ENCODE measurements at regions not wholly inside any gene's neighbourhood (a gene's known extent, or its start where the extent isn't known, plus 50 kb on each side); places are given as distances from the start of the nearest gene placed in this dataset.

DNA sequence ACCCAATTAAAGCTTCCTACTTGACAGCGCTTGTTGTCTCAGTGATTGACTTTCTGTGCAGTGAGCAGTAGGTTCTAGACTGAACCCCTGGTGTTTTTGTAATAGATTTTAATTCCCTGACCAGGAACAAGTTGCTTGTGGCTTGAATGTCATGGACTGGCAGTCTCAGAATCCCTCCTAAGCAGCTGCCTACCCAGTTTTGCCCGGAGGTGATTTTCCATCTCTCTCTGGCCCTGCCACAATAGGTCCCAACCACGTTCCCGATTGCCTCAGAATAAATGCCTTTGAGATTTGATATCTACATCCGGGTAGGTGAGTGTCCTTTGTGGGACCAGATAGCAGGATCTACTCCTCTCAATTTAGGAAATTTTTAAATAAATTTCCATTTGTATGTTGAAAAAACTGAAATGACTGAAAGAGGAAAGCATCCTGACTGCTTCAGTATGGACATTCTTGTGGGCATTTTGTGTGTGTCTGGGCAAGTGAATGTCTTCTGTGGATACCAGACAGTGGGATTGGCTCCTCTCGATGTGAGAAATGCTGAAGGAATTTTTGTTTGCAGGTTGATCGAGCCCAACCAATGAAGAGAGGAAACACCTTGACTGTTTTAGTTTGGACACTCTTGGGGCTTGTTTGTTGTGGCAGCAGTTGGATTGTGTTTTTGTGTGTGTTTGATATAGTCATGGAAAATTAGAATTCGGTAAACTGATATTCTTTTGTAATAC lies 1607.4 kb downstream of the C4orf33 start:
- CTCF ChIA-PET, result no interaction called here
- POLR2A ChIA-PET, result no interaction called here
- no peak for TF ChIP-seq KLF10 (tag by site-specific recombination; IDR thresholded peaks at IDR 0.05)
- no peak for TF ChIP-seq ZNF121 (tag by site-specific recombination; IDR thresholded peaks at IDR 0.05)
- no peak for TF ChIP-seq ZNF132 (tag by site-specific recombination; IDR thresholded peaks at IDR 0.05; ENCODE audit: borderline replicate concordance)
- no peak for TF ChIP-seq YY1 (tag by site-specific recombination; IDR thresholded peaks at IDR 0.05)
- TF ChIP-seq ZNF529 (tag by site-specific recombination; IDR thresholded peaks at IDR 0.05; ENCODE audit: insufficient replicate concordance), result no peak
- no peak for TF ChIP-seq ZSCAN23 (tag by site-specific recombination; IDR thresholded peaks at IDR 0.05)
- TF ChIP-seq ZNF23 (tag by site-specific recombination; IDR thresholded peaks at IDR 0.05; ENCODE audit: borderline replicate concordance), result no peak
- TF ChIP-seq, protein P1, sequence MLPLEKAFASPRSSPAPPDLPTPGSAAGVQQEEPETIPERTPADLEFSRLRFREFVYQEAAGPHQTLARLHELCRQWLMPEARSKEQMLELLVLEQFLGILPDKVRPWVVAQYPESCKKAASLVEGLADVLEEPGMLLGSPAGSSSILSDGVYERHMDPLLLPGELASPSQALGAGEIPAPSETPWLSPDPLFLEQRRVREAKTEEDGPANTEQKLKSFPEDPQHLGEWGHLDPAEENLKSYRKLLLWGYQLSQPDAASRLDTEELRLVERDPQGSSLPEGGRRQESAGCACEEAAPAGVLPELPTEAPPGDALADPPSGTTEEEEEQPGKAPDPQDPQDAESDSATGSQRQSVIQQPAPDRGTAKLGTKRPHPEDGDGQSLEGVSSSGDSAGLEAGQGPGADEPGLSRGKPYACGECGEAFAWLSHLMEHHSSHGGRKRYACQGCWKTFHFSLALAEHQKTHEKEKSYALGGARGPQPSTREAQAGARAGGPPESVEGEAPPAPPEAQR (tag by site-specific recombination; IDR thresholded peaks at IDR 0.05), result no peak
- TF ChIP-seq IKZF3 (tag by site-specific recombination; IDR thresholded peaks at IDR 0.05), result no peak
- TF ChIP-seq ZNF133 (tag by site-specific recombination; IDR thresholded peaks at IDR 0.05), result no peak
- TF ChIP-seq, protein P2, sequence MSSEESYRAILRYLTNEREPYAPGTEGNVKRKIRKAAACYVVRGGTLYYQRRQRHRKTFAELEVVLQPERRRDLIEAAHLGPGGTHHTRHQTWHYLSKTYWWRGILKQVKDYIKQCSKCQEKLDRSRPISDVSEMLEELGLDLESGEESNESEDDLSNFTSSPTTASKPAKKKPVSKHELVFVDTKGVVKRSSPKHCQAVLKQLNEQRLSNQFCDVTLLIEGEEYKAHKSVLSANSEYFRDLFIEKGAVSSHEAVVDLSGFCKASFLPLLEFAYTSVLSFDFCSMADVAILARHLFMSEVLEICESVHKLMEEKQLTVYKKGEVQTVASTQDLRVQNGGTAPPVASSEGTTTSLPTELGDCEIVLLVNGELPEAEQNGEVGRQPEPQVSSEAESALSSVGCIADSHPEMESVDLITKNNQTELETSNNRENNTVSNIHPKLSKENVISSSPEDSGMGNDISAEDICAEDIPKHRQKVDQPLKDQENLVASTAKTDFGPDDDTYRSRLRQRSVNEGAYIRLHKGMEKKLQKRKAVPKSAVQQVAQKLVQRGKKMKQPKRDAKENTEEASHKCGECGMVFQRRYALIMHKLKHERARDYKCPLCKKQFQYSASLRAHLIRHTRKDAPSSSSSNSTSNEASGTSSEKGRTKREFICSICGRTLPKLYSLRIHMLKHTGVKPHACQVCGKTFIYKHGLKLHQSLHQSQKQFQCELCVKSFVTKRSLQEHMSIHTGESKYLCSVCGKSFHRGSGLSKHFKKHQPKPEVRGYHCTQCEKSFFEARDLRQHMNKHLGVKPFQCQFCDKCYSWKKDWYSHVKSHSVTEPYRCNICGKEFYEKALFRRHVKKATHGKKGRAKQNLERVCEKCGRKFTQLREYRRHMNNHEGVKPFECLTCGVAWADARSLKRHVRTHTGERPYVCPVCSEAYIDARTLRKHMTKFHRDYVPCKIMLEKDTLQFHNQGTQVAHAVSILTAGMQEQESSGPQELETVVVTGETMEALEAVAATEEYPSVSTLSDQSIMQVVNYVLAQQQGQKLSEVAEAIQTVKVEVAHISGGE (tag by site-specific recombination; conservative IDR thresholded peaks at IDR 0.05; ENCODE audit: low read depth), result no peak
- TF ChIP-seq TRIM28 (IDR thresholded peaks at IDR 0.05; ENCODE audit: borderline replicate concordance, low read length), result no peak
- TF ChIP-seq, protein P3, sequence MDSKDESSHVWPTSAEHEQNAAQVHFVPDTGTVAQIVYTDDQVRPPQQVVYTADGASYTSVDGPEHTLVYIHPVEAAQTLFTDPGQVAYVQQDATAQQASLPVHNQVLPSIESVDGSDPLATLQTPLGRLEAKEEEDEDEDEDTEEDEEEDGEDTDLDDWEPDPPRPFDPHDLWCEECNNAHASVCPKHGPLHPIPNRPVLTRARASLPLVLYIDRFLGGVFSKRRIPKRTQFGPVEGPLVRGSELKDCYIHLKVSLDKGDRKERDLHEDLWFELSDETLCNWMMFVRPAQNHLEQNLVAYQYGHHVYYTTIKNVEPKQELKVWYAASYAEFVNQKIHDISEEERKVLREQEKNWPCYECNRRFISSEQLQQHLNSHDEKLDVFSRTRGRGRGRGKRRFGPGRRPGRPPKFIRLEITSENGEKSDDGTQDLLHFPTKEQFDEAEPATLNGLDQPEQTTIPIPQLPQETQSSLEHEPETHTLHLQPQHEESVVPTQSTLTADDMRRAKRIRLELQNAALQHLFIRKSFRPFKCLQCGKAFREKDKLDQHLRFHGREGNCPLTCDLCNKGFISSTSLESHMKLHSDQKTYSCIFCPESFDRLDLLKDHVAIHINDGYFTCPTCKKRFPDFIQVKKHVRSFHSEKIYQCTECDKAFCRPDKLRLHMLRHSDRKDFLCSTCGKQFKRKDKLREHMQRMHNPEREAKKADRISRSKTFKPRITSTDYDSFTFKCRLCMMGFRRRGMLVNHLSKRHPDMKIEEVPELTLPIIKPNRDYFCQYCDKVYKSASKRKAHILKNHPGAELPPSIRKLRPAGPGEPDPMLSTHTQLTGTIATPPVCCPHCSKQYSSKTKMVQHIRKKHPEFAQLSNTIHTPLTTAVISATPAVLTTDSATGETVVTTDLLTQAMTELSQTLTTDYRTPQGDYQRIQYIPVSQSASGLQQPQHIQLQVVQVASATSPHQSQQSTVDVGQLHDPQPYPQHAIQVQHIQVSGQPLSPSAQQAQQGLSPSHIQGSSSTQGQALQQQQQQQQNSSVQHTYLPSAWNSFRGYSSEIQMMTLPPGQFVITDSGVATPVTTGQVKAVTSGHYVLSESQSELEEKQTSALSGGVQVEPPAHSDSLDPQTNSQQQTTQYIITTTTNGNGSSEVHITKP (tag by site-specific recombination; IDR thresholded peaks at IDR 0.05), result no peak
- TF ChIP-seq KLF9 (tag by site-specific recombination; IDR thresholded peaks at IDR 0.05; ENCODE audit: low read depth), result no peak
- TF ChIP-seq, protein P4, sequence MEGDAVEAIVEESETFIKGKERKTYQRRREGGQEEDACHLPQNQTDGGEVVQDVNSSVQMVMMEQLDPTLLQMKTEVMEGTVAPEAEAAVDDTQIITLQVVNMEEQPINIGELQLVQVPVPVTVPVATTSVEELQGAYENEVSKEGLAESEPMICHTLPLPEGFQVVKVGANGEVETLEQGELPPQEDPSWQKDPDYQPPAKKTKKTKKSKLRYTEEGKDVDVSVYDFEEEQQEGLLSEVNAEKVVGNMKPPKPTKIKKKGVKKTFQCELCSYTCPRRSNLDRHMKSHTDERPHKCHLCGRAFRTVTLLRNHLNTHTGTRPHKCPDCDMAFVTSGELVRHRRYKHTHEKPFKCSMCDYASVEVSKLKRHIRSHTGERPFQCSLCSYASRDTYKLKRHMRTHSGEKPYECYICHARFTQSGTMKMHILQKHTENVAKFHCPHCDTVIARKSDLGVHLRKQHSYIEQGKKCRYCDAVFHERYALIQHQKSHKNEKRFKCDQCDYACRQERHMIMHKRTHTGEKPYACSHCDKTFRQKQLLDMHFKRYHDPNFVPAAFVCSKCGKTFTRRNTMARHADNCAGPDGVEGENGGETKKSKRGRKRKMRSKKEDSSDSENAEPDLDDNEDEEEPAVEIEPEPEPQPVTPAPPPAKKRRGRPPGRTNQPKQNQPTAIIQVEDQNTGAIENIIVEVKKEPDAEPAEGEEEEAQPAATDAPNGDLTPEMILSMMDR (tag by site-specific recombination; IDR thresholded peaks at IDR 0.05), result no peak
- no peak for TF ChIP-seq ZNF10 (tag by site-specific recombination; IDR thresholded peaks at IDR 0.05)
- no peak for TF ChIP-seq ZFP69B (tag by site-specific recombination; IDR thresholded peaks at IDR 0.05)
- H3K27ac ChIP-seq (ENCODE audit: extremely low read depth, low read depth, low read length), result no peak overlapping the region
- no peak overlapping the region for H3K4me3 ChIP-seq (ENCODE audit: low read depth, low read length)
- no peaks in the 10 kb centered on the region for H3K4me1 ChIP-seq (ENCODE audit: control insufficient read depth, insufficient read depth, low read length)
- no peaks in the 10 kb centered on the region for H3K36me3 ChIP-seq (ENCODE audit: control insufficient read depth in 2 of 2, insufficient read depth in 1 of 2, low read length in 2 of 2)
- no peaks in the 10 kb centered on the region for H3K9me3 ChIP-seq (ENCODE audit: control insufficient read depth, insufficient read depth, low read depth, low read length)

Measured in HEK293 (cell line).